NCI-H1092 (cell line): ENCODE measurements at regions not wholly inside any gene's neighbourhood (a gene's known extent, or its start where the extent isn't known, plus 50 kb on each side); places are given as distances from the start of the nearest gene placed in this dataset.
"Not testable (repeated sequence)": the region's sequence is repeated elsewhere in the genome, so short reads cannot be mapped to it uniquely, and the experiment has no call there.

Experiments
- DNase-seq: peaks from one replicate; lab custom pipeline; 2025; lab: John Stamatoyannopoulos, UW

DNA sequence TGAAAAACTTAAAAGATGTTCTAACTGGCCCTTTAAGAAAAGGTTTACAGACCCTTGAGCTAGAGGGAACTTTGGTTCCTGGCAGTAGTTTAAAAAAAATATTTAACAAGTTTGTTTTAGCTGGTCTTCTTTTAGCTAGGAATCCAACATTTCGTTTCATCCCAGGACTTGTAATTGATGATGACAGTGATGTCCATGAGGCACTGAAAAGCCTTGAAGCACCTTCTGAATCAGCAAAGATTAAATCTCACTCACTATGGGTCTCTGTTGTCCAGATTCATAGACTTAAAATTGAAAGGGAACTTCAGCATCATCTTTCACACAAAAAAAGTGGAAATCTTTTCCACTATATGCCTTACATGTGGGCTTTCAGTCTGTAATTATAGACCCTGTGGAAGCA is 102.9 kb upstream of the ETAA1 start:
- no peak for DNase-seq

DNA sequence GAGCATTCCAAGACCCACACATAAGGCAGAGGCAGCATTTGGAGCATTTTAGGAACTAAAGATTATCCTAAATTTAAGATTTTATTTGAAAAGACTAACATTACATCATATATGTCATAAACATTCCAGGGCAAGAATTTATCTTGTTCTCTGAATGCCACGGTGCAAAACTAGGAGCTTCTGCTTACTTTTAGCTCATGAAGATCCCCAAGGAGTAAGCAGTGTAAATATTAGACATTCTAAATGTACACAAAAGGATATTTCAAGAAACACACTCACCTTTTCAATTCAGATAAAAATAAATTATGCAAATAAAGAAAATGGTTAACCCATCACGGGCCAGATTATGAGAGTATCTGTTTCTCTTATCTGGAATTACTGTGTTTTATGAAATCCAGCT is 101.7 kb upstream of the ETAA1 start:
- no peak for DNase-seq

DNA sequence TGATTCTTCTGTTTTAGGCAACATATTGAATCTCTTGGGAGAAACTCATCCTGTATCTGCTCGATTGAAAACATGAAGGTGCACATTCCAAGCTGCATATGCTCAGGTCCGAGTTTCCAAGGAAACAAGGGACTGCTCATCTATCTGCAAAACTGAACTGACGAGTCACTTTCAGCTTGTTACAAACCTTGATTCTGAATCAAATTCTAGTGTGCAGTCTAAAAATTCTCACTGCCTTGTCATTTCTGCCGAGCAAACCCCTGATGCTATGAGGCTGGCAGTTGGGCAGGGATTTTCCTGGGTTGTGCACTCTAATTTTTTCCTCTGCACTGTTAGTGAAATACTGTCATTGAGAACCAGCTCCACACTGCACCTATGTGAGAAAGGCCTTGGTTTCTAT is 101.3 kb upstream of the ETAA1 start:
- DNase-seq, result no peak

DNA sequence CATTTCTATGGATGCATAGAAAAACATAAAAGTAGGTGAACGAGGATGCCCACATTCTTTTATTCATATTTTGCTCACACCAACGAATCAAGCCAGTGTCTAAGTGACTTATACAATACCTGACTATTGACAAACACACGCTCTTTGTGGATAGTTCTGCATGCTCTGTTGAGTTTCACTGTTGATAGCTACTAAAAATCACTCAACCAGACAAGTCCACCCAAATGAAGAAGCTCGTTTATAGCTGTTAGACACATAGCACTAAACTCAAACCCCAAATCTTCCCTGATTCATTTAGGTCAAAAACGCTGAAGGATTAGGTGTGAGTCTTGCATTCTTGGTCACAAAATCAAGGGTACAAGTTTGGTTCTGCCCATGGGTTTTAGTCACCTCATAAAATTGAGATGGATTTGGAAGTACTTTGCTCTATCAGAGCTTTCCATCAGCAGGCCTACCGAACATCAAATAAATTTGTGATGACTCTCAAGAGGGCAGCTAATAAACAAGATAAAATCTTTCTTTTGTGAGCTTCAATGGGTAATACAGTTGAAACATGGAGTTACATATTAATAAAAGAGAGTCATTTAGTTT is 92.7 kb upstream of the ETAA1 start:
- DNase-seq, result no peak

DNA sequence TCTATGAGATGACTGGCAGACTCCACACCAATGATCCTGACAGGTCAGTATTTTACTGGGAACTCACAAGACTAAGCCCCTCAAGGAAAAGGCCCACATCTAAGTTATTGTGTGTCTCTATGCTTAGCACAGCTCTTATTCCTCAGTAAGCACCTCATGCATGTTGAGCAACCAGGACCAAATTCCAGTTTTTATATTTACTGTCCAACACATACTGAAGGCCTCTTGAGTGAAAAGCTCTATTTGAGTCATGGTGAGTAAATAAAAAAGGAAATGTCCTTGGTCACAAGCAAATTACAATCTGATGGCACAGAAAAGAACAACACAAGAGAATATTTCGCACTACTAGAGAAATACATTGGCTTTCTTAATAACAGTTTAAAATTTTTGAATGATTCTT is 87.9 kb upstream of the ETAA1 start:
- no peak for DNase-seq

DNA sequence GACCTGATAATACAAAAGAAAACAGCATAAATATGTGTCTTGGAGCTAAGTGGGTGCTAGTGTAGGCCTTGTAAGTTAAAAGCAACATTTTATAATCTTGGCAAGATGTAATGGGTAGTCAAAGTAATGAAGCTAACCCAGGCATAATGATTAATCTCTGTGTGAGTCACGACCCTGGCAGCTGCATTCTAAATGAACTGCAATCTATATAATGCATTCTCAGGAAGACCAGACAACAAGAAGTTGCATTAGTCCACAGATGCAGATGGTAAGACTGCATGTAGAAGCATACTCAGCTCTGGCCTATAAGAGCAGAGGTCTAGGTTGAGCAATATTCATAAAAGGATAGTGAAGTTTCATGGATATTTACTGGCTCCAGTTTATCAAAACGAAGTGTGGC is 85.6 kb upstream of the ETAA1 start:
- DNase-seq, result no peak

DNA sequence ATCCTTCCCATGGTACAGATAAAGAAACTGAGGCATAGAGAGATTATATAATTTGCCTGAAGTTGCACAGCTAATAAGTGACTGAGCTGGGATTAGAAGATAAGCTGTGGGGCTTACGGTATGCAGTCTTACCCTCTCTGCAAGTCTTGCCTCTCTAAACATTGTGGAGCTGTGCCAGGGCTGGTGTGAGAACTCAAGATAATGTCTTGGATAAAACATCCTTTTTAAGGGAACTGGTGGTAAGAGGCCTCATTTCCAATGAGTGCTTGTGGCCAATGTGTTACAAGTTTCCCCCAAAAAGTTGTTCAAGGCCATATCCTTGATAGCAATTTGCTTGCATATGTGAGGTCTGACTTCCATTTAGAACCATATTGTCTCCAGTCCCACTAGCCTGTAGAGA is 84.3 kb upstream of the ETAA1 start:
- DNase-seq, result no peak

DNA sequence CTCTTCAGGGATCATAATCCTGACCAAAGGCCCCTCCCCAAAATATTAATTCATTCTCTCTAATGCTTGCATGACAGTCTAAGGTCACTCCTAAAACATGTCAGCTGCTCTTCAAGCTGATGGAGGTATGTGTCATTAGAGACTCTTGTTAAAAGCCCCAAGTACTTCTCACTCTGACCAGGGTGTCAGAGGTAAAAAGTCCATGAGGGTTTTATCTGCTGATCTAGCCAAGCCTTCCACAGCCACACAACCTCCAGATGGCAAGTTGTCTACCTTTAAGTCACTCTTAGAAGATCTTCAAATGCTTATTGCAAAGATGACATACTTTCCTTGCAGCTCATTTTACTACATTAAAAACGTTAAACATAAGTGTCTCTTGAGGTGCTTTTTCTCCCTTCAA is 83.6 kb upstream of the ETAA1 start:
- DNase-seq, result no peak

DNA sequence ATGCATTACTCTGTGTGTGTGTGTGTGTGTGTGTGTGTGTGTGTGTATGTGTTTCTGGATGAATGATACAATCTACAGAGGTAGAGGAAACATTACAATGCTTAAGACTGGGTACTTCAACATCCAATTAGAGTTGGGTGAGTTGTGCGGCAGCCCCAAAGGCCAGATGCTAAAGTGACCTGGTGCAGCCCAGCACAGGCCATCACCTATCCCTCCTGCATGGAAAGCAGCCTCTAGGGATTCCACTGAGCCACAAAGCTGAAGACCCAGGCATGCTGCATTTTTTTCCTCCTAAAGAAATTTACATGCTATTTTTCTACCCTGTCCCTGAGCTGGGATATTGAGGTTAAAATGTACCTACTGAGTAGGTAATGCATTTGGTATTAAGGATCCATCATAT is 79.1 kb upstream of the ETAA1 start:
- DNase-seq, result no peak

DNA sequence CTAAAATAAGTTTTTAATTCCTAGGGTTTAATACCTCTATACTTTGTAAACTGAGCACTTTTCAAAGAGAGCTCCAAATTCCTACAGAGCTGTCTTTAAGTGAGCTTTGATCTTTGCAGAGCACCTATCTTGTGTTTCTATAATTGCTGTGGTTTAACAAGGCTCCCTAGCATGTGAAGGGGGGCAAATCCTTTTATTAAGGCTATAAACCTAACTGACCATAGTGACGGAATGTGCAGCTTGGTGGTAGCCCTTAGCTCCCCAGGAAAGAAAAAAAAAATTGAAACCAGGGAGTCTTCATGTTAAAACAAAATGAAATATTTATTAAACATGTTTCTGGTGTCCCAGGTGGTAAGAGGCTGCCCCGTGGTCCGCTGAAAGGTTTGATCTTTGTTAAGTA is 78.6 kb upstream of the ETAA1 start:
- no peak for DNase-seq

DNA sequence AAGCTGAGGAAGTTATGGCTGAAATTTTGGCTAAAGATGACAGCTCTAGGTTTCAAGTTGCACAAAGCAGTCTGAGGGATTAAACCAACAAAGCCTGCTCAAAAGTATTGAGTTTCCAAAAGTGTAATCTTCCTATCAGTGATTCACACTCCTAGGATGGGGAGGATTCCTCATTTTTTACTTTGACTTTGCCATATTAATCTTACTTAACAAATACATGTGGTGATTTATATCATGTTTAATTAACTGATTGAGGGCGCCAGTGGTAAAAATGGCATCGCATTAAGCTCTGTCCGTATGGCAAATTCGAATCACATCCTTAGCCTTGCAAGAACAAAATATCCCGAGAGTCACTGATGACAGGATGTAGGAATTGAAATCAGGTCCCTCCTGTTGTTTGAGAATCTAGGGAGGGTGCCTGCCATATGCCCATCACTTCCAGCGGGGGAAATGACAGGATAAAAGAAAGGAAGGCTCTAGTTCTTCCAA is 78.1 kb upstream of the ETAA1 start:
- DNase-seq, result no peak

DNA sequence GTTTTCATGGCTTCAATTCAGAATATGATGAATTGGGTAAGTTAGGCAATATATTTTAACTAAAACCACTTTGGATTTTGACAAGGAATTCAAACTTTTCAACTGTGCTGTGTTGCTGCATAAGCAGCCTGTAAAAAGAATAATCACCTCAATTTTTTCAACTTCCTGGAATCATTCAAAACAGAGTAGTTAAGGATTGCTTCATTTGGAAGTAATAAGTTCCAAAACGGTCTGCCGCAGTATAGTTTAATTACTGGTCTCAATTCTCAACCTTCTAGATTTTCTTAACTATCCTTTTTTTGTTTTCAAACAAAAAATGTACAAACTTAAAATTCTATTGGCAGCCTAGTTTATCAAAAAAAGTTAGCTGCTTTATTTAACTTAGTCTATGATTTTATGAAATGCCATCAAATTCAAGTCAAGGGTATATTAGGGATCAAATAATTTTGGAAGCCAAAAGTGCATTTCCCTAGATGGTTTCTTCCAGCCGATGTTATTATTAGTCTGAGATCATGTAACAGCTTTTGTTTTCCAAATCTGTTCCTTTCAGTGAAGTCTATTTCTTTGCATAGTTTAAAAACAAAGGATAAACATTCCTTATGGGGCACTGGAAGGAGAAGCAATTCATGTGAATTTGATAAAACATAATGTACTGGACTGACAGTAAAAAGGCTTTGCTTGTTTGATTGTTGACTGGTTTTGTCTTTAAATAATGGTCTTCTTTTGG is 76.1 kb upstream of the ETAA1 start:
- DNase-seq, result no peak

DNA sequence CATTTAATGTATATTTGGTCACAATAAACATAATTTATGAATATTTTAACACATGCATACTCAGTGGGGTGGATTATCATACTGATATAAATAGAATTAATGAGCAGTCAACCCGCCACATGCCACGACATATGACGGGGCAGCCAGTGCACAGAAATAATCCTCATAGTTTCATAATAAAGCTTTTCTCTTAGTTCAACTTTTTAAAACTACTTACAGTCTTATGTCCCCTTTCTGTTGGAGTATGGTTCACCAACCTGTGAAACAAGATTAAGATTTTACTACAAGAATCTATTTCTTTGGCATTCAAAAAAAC is 75.6 kb upstream of the ETAA1 start:
- no peak for DNase-seq

DNA sequence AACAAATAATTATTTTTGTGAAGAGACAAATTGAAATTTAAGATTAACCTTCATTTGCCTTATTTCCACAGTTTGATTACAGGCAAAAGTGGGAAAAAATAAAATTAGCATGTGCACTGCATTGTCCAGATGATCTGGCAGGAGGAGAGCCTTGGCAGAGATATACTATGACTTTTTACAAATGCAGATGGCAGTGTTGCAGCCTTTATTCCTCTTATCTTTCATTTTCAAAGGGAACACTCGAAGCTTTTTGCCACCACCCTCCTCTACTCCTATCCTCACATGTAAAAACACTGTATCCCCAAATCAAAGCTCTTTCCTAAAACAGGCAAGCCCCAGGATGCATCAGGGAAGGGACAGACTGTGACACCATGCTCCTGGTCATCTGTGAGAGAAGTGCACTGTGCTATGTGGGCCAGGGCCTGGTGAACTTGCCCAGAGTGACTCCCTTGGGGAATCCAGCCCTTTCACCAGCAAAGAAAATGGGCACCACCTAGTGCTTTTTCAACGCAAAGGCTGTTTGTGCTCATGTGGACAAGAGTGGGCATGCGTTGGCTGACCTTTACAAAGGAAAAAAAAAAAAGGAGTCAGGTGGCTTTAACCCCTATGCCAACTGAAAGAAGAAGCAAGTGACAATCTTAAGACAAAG is 74.7 kb upstream of the ETAA1 start:
- no peak for DNase-seq

DNA sequence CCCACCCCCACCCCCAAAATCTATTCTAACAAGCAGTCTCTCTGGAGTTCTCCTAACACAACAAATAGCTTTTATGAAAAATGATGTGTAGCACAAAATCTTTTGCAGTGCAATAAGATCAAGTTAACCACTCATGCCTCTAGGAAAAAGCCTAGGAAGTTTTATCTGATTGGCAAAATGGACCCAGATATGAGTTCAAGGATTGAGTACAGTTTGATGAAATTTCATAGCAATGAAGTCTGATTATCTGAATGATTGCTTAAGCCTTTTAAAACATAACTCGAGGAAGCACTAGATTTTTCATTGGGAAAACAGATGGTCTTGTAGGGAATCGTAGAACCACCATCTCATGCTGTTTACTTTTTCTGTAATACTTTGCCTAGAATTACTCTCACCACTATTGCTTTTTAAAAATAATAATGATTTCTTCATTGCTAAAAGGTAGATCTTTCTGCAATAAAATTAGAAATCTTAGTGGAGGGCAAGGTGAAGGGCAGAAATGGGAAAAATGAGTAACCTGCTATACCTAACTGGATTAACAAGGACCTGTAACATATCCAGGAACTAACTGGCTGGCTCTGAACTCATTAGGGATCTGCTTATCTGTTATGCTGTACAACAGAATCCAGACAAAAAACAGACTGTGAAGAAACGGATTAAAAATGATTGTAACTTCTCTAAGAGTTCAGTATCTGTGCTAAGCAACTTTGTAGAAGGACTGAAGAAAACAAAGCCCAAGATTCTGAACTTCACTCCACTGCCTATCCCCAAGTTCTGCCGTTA is 73.7 kb upstream of the ETAA1 start:
- no peak for DNase-seq

DNA sequence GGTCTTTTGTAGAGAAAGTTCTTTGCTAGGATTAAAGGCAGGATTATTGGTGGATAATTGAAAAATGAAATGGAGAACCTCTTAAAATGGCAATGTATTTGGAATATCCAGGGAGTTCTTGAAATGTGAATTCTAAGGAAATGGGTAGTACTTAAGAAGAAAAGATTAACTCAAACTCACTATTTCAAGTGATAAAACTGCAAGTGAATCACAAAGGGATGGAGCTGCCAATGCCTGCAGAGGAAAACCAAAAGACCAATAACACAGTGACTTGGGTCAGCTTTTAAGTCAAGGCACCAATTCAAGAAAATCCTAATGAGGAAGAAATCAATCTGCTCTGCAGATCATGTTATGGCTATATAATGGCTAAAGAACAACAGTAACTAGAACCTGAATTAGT is 67.6 kb upstream of the ETAA1 start:
- DNase-seq, result no peak

DNA sequence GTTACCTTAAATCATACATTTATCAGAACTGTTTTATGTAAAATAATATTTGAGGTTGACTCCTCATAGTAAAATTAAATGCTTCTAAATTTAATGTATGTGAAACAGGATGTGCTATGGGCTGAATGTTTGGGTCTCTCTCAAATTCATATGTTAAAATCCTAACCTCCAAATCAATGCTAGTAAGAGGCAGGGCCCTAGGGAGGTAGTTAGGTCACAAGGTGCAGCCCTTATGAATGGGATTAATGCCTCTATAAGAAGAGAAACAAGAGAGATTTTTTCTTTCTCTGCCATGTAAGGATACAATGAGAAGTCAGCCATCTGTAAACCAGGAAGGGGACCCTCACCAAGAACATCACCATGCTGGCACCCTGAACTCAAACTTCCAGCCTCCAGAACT is 67.2 kb upstream of the ETAA1 start:
- DNase-seq, result no peak

DNA sequence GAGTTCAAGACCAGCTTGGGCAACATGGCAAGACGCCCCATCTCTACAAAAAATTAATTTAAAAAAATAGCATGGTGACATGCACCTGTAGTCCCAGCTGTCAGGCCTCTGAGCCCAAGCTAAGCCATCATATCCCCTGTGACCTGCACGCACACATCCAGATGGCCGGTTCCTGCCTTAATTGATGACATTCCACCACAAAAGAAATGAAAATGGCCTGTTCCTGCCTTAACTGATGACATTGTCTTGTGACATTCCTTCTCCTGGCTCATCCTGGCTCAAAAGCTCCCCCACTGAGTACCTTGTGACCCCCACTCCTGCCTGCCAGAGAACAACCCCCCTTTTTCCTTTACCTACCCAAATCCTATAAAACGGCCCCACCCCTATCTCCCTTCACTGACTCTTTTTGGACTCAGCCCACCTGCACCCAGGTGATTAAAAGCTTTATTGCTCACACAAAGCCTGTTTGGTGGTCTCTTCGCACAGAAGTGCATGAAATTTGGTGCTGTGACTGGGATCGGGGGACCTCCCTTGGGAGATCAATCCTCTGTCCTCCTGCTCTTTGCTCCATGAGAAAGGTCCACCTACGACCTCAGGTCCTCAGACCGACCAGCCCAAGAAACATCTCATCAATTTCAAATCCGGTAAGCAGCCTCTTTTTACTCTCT is 65.6 kb upstream of the ETAA1 start:
- DNase-seq, result not testable (repeated sequence)

DNA sequence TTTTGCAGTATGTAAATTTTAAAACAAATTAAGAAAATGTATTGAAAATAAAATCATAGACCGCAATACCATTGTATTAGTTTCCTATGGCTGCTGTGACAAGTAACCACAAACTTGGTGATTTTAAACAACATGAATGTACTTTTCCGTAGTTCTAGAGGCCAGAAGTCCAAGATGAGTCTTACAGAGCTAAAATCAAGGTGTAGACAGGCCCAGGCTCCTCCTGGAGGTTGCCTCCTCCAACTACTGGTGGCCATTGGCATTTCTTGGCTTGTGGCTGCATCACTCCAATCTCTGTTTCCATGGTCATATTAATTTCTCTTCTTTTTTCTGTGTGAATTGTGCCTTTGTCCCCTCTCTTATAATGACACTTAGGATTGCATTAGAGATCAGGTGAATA is 59.2 kb upstream of the ETAA1 start:
- DNase-seq, result no peak

DNA sequence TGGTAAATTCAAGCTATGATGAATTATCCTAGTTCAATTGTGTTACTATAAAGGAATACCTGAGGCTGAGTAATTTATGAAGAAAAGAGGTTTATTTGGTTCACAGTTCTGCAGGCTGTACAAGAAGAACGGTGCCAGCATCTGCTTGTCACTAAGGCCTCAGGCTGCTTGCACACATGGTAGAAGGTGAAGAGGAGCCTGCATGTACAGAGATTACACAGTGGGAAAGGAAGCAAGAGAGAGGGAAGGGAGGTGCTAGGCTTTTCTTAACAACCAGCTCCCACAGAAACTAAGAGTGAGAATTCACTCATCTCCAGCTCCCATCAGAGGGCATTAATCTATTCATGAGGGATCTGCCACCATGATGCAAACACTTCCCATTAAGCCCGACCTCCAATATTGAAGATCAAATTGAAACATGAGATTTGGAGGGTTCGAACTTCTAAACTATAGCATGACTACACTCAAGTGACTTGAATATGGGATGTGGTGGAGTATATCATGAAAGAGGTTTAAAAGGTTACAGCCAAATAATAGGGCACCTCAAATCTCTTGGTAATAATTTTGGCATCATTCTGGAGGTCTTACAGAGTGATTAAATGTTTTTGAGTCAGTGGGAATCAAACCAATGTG is 58.4 kb upstream of the ETAA1 start:
- DNase-seq, result no peak

DNA sequence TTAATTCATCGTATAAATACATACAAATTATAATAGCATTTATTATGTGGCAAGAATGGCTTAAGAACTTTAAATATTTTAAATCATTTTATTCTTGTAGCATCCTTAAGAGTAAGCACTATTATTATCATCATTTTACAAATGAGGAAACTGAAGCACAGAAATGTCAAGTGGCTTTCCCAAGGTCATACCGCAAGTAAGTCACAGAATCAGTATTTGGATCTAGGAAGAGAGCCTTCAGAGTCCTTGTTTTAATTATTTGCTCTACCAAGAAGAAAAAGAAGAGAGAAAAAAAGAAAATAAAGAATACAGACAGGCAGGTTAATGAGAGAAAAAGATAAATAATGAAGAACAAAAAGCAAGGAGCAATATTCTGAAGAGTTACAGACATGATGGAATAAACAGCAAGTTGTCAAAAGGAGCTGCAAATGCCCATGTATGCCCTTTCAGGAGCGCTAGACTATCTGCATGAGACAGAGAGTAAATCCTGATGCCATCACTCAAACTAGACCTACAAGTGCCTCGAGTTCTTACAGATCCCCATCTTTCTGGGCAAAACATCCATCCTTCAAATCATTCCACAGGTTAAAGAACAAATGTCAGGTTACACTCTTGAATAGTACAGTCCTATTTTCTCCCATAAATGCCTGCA is 57.8 kb upstream of the ETAA1 start:
- DNase-seq, result no peak
